Natural killer cell (primary cell): ENCODE measurements at regions not wholly inside any gene's neighbourhood (a gene's known extent, or its start where the extent isn't known, plus 50 kb on each side); places are given as distances from the start of the nearest gene placed in this dataset.

ENCODE experiments used
- ATAC-seq, 3 donors: fragments of 150-1000 bp in 2 of 3; fragments of 200-7000 bp in 1 of 3; cut with Tn5 transposase; 1 replicate in 1 of 3; 2 replicates in 2 of 3; pipeline ENCODE4 v1.10.0; 2021; ENCODE audit warnings: mild to moderate bottlenecking in 2 of 3, moderate library complexity in 2 of 3
- DNase-seq, 2 donors: peaks; one replicate each; pipeline versions ENCODE4 v3.0.0 to v3.0.0-alpha.2; 2013 to 2021; ENCODE audit warnings: mixed read lengths in 1 of 2
- H3K27ac ChIP-seq: one replicate; pipeline ENCODE4 v1.5.1; 2013; ENCODE audit warnings: mild to moderate bottlenecking, low read length
- H3K27me3 ChIP-seq: one replicate; pipeline ENCODE4 v1.6.1; 2013; ENCODE audit warnings: low read length; ENCODE audit not compliant: control insufficient read depth, insufficient read depth
- H3K36me3 ChIP-seq: one replicate; pipeline ENCODE4 v1.6.1; 2013; ENCODE audit warnings: low read length; ENCODE audit not compliant: control insufficient read depth, insufficient read depth
- H3K4me1 ChIP-seq: one replicate; pipeline ENCODE4 v1.6.1; 2013; ENCODE audit warnings: low read length; ENCODE audit not compliant: control insufficient read depth, insufficient read depth
- H3K4me3 ChIP-seq: one replicate; pipeline ENCODE4 v1.5.1; 2013; ENCODE audit warnings: low read length
- H3K9me3 ChIP-seq: one replicate; pipeline ENCODE4 v1.6.1; 2013; ENCODE audit warnings: low read length; ENCODE audit not compliant: control insufficient read depth, insufficient read depth
- H3K27ac Mint-ChIP-seq, 2 donors: one replicate each; pipeline ENCODE4 v1.8.0; 2022; ENCODE audit warnings: mild to moderate bottlenecking in 2 of 2, mixed read lengths in 2 of 2, moderate library complexity in 1 of 2
- H3K27me3 Mint-ChIP-seq, 2 donors: one replicate each; pipeline ENCODE4 v1.8.0; 2022; ENCODE audit warnings: low read depth in 2 of 2, mixed read lengths in 2 of 2
- H3K36me3 Mint-ChIP-seq: one replicate; pipeline ENCODE4 v1.8.0; 2022; ENCODE audit warnings: mixed read lengths
- H3K4me1 Mint-ChIP-seq, 2 donors: one replicate each; pipeline ENCODE4 v1.8.0; 2022; ENCODE audit warnings: mixed read lengths in 2 of 2
- H3K4me3 Mint-ChIP-seq: one replicate; pipeline ENCODE4 v1.8.0; 2022; ENCODE audit warnings: mild to moderate bottlenecking, moderate library complexity, mixed read lengths
- H3K9me3 Mint-ChIP-seq, 2 donors: one replicate each; pipeline ENCODE4 v1.8.0; 2022; ENCODE audit warnings: mixed read lengths in 2 of 2
- CTCF ChIP-seq: fragments of 200-600 bp; IDR thresholded peaks from one replicate; pipeline ENCODE4 v1.8.0; 2022; ENCODE audit warnings: antibody characterized with exemption
- WGBS: methylation state at CpG from one replicate; pipeline ENCODE4 v1.1.7; 2013; ENCODE audit warnings: missing lambda C conversion rate; ENCODE audit not compliant: insufficient coverage; 5-methylcytosine and 5-hydroxymethylcytosine counted together
- intact Hi-C: fragments of 100-400 bp; cut with micrococcal nuclease; formaldehyde crosslinking; loops from one replicate; pipeline ENCODE4 v1.14.2; 2022

- Histone ChIP-seq H3K4me3 (no peak overlapping the region), H3K9me3 (no peaks in the 10 kb centered on the region), H3K36me3 (no peaks in the 10 kb centered on the region), H3K27ac (no peak overlapping the region), H3K4me1 (no peaks in the 10 kb centered on the region), H3K27me3 (no peaks in the 10 kb centered on the region)
- ATAC-seq (no peak), DNase-seq (no peak)
- no peaks in the 10 kb centered on the region for H3K9me3 Mint-ChIP-seq
- peaks cover 9 to 12% of the 10 kb centered on the region in 2 donors for H3K27me3 Mint-ChIP-seq
- intact Hi-C loops: no loop called here
- no peak overlapping the region for H3K27ac Mint-ChIP-seq
- no peak for TF ChIP-seq CTCF
- no peaks in the 10 kb centered on the region for H3K4me1 Mint-ChIP-seq
- WGBS: 95% methylated on average over 1 of the region's 2 CpGs
- H3K4me3 Mint-ChIP-seq: no peak overlapping the region
- H3K36me3 Mint-ChIP-seq: no peaks in the 10 kb centered on the region
Measured at GRCh38 chr5:67381236-67381880, 184.8 kb upstream of the CD180 start.

DNA sequence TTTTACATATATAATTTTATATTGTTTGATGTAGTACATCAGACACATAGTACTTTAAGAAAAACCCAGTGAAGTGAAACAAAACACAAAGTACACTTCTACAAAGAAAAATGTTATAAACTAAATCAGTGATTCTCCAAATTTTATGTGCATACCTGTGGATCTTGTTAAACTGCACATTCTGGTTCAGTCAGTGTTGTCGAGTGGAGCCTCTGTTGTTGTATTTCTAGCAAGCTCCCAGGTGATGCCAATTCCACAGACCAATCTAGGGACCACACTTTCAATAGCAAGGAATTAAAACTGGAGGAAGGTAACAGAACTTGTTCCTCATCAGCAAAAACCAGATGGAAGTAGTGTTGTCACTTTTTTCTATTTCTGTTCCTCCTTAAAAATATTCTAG is 183.8 kb upstream of the CD180 start:
- Histone ChIP-seq H3K9me3 (no peaks in the 10 kb centered on the region), H3K4me1 (no peaks in the 10 kb centered on the region), H3K27me3 (no peaks in the 10 kb centered on the region), H3K4me3 (no peak overlapping the region), H3K36me3 (no peaks in the 10 kb centered on the region), H3K27ac (no peak overlapping the region)
- Mint-ChIP-seq H3K9me3 (no peaks in the 10 kb centered on the region), H3K27me3 (peaks cover 9 to 12% of the 10 kb centered on the region in 2 donors), H3K36me3 (no peaks in the 10 kb centered on the region), H3K4me1 (no peaks in the 10 kb centered on the region), H3K4me3 (no peak overlapping the region), H3K27ac (no peak overlapping the region)
- no peak for TF ChIP-seq CTCF
- WGBS: 92% methylated on average over 1 of the region's 1 CpG
- intact Hi-C loops: no loop called here
- DNase-seq (no peak), ATAC-seq (no peak)

DNA sequence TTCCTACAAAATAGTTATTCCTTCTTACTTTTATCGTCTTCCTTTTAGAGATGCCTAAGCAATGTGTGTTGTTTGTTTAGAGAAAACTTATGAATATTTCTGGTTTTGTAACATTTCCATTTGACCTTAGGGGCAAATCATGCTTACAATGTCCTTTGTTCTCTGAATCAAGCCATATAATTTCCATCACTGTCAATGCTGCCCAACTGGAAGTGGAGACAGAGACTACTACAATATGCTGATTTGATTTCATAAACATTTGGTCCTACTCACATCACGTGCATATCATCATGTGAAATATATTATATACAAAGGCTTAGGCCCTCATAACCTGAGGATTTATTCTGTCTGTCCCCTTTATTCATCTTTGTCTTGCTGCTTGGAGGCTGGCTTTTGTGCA is 183.2 kb upstream of the CD180 start:
- no peaks in the 10 kb centered on the region for H3K9me3 Mint-ChIP-seq
- 100% methylated on average over 1 of the region's 2 CpGs for WGBS
- H3K27ac Mint-ChIP-seq: no peak overlapping the region
- no peaks in the 10 kb centered on the region for H3K36me3 Mint-ChIP-seq
- no peak overlapping the region for H3K4me3 Mint-ChIP-seq
- H3K9me3 ChIP-seq: no peaks in the 10 kb centered on the region
- H3K27ac ChIP-seq: no peak overlapping the region
- no peak for ATAC-seq
- DNase-seq: no peak
- no peak for TF ChIP-seq CTCF
- intact Hi-C loops: no loop called here
- no peaks in the 10 kb centered on the region for H3K36me3 ChIP-seq
- H3K4me1 Mint-ChIP-seq: no peaks in the 10 kb centered on the region
- H3K4me3 ChIP-seq: no peak overlapping the region
- peaks cover 5 to 10% of the 10 kb centered on the region in 2 donors for H3K27me3 Mint-ChIP-seq
- no peaks in the 10 kb centered on the region for H3K27me3 ChIP-seq
- H3K4me1 ChIP-seq: no peaks in the 10 kb centered on the region

DNA sequence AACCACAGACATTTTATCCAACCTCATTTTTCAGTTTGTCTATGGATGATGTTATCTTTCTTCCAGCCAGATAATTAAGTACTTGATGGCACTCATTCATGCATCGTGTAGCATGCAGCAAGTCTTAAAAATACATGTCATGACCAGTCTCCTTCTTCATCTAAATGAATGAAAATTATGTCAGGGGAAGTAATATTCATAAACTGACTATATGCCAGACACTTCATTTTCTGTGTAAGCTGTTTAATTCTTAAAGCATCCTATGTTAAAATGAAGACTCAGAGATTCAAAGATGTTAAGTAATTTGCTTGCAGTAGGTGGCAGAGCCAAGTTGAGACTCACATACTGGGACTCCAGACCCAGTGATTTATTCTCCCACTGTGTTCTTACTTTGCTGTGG is 181.7 kb upstream of the CD180 start:
- intact Hi-C loops: no loop called here
- no peak for TF ChIP-seq CTCF
- no peaks in the 10 kb centered on the region for H3K9me3 Mint-ChIP-seq
- H3K4me3 ChIP-seq: no peak overlapping the region
- H3K27me3 ChIP-seq: no peaks in the 10 kb centered on the region
- H3K9me3 ChIP-seq: no peaks in the 10 kb centered on the region
- no peak for ATAC-seq
- no peak overlapping the region for H3K27ac ChIP-seq
- DNase-seq: no peak
- 100% methylated on average over 1 of the region's 1 CpG for WGBS
- H3K36me3 Mint-ChIP-seq: no peaks in the 10 kb centered on the region
- H3K36me3 ChIP-seq: no peaks in the 10 kb centered on the region
- H3K27ac Mint-ChIP-seq: no peak overlapping the region
- no peaks in the 10 kb centered on the region for H3K4me1 ChIP-seq
- no peaks in the 10 kb centered on the region for H3K4me1 Mint-ChIP-seq
- peaks cover 0 to 9% of the 10 kb centered on the region in 2 donors for H3K27me3 Mint-ChIP-seq
- no peak overlapping the region for H3K4me3 Mint-ChIP-seq
